A673 (cell line): ENCODE measurements at regions not wholly inside any gene's neighbourhood (a gene's known extent, or its start where the extent isn't known, plus 50 kb on each side); places are given as distances from the start of the nearest gene placed in this dataset.
"Not testable (repeated sequence)": the region's sequence is repeated elsewhere in the genome, so short reads cannot be mapped to it uniquely, and the experiment has no call there.

Experiments
- BruUV-seq: library from RNA; stranded (reverse); fragments of 400-500 nt; replicated peaks from 2 replicates; lab custom pipeline; 2021; lab: Mats Ljungman, UMichigan
- CTCF ChIA-PET: fragments of 300-600 bp; sonication (Branson Sonifier 250); formaldehyde crosslinking; loops from one replicate; lab custom pipeline; 2022; ENCODE audit warnings: antibody characterized with exemption; lab: Charles Lee
- POLR2A ChIA-PET: fragments of 300-600 bp; sonication (Branson Sonifier 250); formaldehyde crosslinking; loops from one replicate; lab custom pipeline; 2022; ENCODE audit warnings: antibody characterized with exemption; ENCODE audit not compliant: low non-redundant PET; lab: Charles Lee
- DNase-seq: peaks from one replicate; pipeline ENCODE4 v3.0.0-alpha.2; 2015; ENCODE audit warnings: low spot score
- H3K27ac ChIP-seq: fragments of 200-600 bp; sonication (generic); 2 replicates; pipeline ENCODE4 v1.5.1; 2016; ENCODE audit warnings: mixed run types, low read depth, mild to moderate bottlenecking, mixed read lengths, antibody characterized with exemption, low read length; ENCODE audit not compliant: poor library complexity, severe bottlenecking
- H3K27me3 ChIP-seq: fragments of 200-600 bp; sonication (generic); replicated peaks from 2 replicates; pipeline ENCODE4 v1.6.1; 2017; ENCODE audit warnings: mixed run types, low read depth, mild to moderate bottlenecking, mixed read lengths, antibody characterized with exemption, low read length; ENCODE audit not compliant: insufficient read depth, poor library complexity
- H3K36me3 ChIP-seq: fragments of 200-600 bp; sonication (generic); 2 replicates; pipeline ENCODE4 v1.6.1; 2016; ENCODE audit warnings: mixed run types, mild to moderate bottlenecking, mixed read lengths, antibody characterized with exemption, low read length; ENCODE audit not compliant: insufficient read depth, poor library complexity, severe bottlenecking
- H3K4me1 ChIP-seq: fragments of 200-600 bp; sonication (generic); 2 replicates; pipeline ENCODE4 v1.6.1; 2017; ENCODE audit warnings: mixed run types, mild to moderate bottlenecking, mixed read lengths, antibody characterized with exemption, low read length; ENCODE audit not compliant: insufficient read depth, poor library complexity, severe bottlenecking
- H3K4me3 ChIP-seq: fragments of 200-600 bp; sonication (generic); 2 replicates; pipeline ENCODE4 v1.5.1; 2016; ENCODE audit warnings: low read depth, mixed run types, mild to moderate bottlenecking, mixed read lengths, low read length; ENCODE audit not compliant: poor library complexity, severe bottlenecking
- H3K9me3 ChIP-seq: fragments of 200-600 bp; sonication (generic); 2 replicates; pipeline ENCODE4 v1.6.1; 2016; ENCODE audit warnings: mixed run types, low read depth, mild to moderate bottlenecking, mixed read lengths, antibody characterized with exemption, low read length; ENCODE audit not compliant: poor library complexity, severe bottlenecking
- CTCF ChIP-seq: fragments of 300-800, 200-600 bp; sonication (generic); conservative IDR thresholded peaks from 2 replicates; pipeline ENCODE4 v1.5.1; 2017; ENCODE audit warnings: low read depth, mild to moderate bottlenecking, antibody characterized with exemption, low read length, moderate library complexity, mixed read lengths
- EZH2 ChIP-seq: fragments of 200-600 bp; sonication (generic); IDR thresholded peaks from 2 replicates; pipeline ENCODE4 v1.6.1; 2017; ENCODE audit warnings: borderline replicate concordance, low read depth, mild to moderate bottlenecking, mixed read lengths, antibody characterized with exemption, low read length; ENCODE audit not compliant: poor library complexity, severe bottlenecking
- intact Hi-C: fragments of 100-400 bp; cut with micrococcal nuclease; formaldehyde crosslinking; loops from one replicate; pipeline ENCODE4 v1.10.0; 2022; ENCODE audit not compliant: unreplicated experiment

GRCh38 chr12:127830065-127830460 is 436.9 kb upstream of the TMEM132C start:
- no peak overlapping the region for H3K4me3 ChIP-seq
- DNase-seq = no peak
- intact Hi-C loops = no loop called here
- no peak for TF ChIP-seq EZH2
- BruUV-seq = no TSS peak
- no peak overlapping the region for H3K27ac ChIP-seq
- CTCF ChIA-PET = no interaction called here
- H3K4me1 ChIP-seq = no peaks in the 10 kb centered on the region
- POLR2A ChIA-PET = no interaction called here
- H3K9me3 ChIP-seq = no peaks in the 10 kb centered on the region
- no peaks in the 10 kb centered on the region for H3K27me3 ChIP-seq
- H3K36me3 ChIP-seq = no peaks in the 10 kb centered on the region

- no peaks in the 10 kb centered on the region for H3K36me3 ChIP-seq
- ChIA-PET CTCF (no interaction called here), POLR2A (no interaction called here)
- no peak overlapping the region for H3K4me3 ChIP-seq
- no peaks in the 10 kb centered on the region for H3K27me3 ChIP-seq
- intact Hi-C loops = no loop called here
- no TSS peak for BruUV-seq
- H3K9me3 ChIP-seq = no peaks in the 10 kb centered on the region
- H3K27ac ChIP-seq = no peak overlapping the region
- TF ChIP-seq EZH2 (no peak), CTCF (no peak)
- no peaks in the 10 kb centered on the region for H3K4me1 ChIP-seq
- DNase-seq = no peak
Observed at GRCh38 chr12:127830730-127831129, 436.2 kb upstream of the TMEM132C start.

GRCh38 chr12:127832172-127832571 is 434.8 kb upstream of the TMEM132C start:
- Histone ChIP-seq H3K9me3 (no peaks in the 10 kb centered on the region), H3K4me1 (no peaks in the 10 kb centered on the region), H3K27me3 (no peaks in the 10 kb centered on the region), H3K4me3 (no peak overlapping the region), H3K36me3 (no peaks in the 10 kb centered on the region), H3K27ac (no peak overlapping the region)
- TF ChIP-seq CTCF = no peak
- TF ChIP-seq EZH2 = no peak
- CTCF ChIA-PET = no interaction called here
- DNase-seq = no peak
- BruUV-seq = no TSS peak
- intact Hi-C loops = no loop called here
- POLR2A ChIA-PET = no interaction called here

- H3K27me3 ChIP-seq, H3K9me3 ChIP-seq, DNase-seq, H3K4me3 ChIP-seq, H3K36me3 ChIP-seq, H3K4me1 ChIP-seq, H3K27ac ChIP-seq, BruUV-seq, POLR2A ChIA-PET, CTCF ChIA-PET, intact Hi-C loops: not testable (repeated sequence)
Observed at GRCh38 chr12:127836802-127837201, 430.2 kb upstream of the TMEM132C start.
